Gastroesophageal sphincter (tissue), 4 donors: ENCODE measurements at regions not wholly inside any gene's neighbourhood (a gene's known extent, or its start where the extent isn't known, plus 50 kb on each side); places are given as distances from the start of the nearest gene placed in this dataset.
A peak's percentile ranks its signal among the peaks of the same experiment; 100 is the strongest.

ENCODE experiments used
- ATAC-seq: fragments of 150-250 bp; one replicate; pipeline ENCODE4 v1.9.1; 2016; ENCODE audit warnings: mild to moderate bottlenecking, moderate library complexity
- H3K27ac ChIP-seq, 4 donors: fragments of 200-600 bp; sonication (generic) in 3 of 4; 1 replicate in 3 of 4; 2 replicates in 1 of 4; pipeline ENCODE4 v1.5.1; 2016 to 2019
- H3K27me3 ChIP-seq: fragments of 200-600 bp; sonication (generic); one replicate; pipeline ENCODE4 v1.5.1; 2019
- H3K36me3 ChIP-seq, 2 donors: fragments of 200-600 bp; sonication (generic); one replicate each; pipeline ENCODE4 v1.5.1; 2019; ENCODE audit warnings: control low read depth in 1 of 2
- H3K4me1 ChIP-seq, 3 donors: fragments of 200-600 bp; sonication (generic); 1 replicate in 2 of 3; 2 replicates in 1 of 3; pipeline ENCODE4 v1.5.1; 2016 to 2019; ENCODE audit warnings: control low read depth in 2 of 3
- H3K4me3 ChIP-seq, 2 donors: fragments of 200-600 bp; sonication (generic); one replicate each; pipeline ENCODE4 v1.5.1; 2019; ENCODE audit warnings: mild to moderate bottlenecking in 1 of 2, moderate library complexity in 1 of 2
- H3K9me3 ChIP-seq, 3 donors: fragments of 200-600 bp; sonication (generic); one replicate each; pipeline ENCODE4 v1.5.1; 2017 to 2019; ENCODE audit warnings: control low read depth in 2 of 3
- CTCF ChIP-seq, 4 experiments: fragments of 200-600 bp in 2 of 4; fragments of 450-650 bp in 2 of 4; sonication (generic) in 1 of 4; IDR thresholded peaks; one replicate each; pipeline ENCODE4 v1.5.1; 2017 to 2019; ENCODE audit warnings: antibody characterized with exemption in 4 of 4, mild to moderate bottlenecking in 2 of 4, moderate library complexity in 2 of 4
- EP300 ChIP-seq: sonication (generic); formaldehyde crosslinking; IDR thresholded peaks from one replicate; pipeline ENCODE4 v1.6.1; 2017; ENCODE audit warnings: antibody characterized with exemption, mild to moderate bottlenecking
- POLR2A ChIP-seq, 2 donors: fragments of 450-650 bp; IDR thresholded peaks; one replicate each; pipeline ENCODE4 v1.6.1; 2017; ENCODE audit warnings: antibody characterized with exemption in 2 of 2, mild to moderate bottlenecking in 2 of 2, moderate library complexity in 1 of 2
- POLR2AphosphoS5 ChIP-seq: sonication (generic); formaldehyde crosslinking; IDR thresholded peaks from one replicate; pipeline ENCODE4 v1.6.1; 2017; ENCODE audit warnings: antibody characterized with exemption
- WGBS, 2 donors: methylation state at CpG; one replicate each; pipeline ENCODE4 v1.1.5; 2018; ENCODE audit warnings: low coverage in 1 of 2; 5-methylcytosine and 5-hydroxymethylcytosine counted together

- peaks cover 53% of the 10 kb centered on the region for H3K27me3 ChIP-seq
- H3K4me1 ChIP-seq, result no peaks in the 10 kb centered on the region
- no peak overlapping the region for H3K27ac ChIP-seq
- WGBS, 2 donors, result 80 to 100% methylated on average over 1 of the region's 10 CpGs
- no peak overlapping the region for H3K4me3 ChIP-seq
- H3K9me3 ChIP-seq, result peaks cover 0 to 36% (median 0%) of the 10 kb centered on the region in 3 donors
- no peak for ATAC-seq
- no peak for TF ChIP-seq POLR2A (IDR thresholded peaks at IDR 0.05)
- TF ChIP-seq CTCF (IDR thresholded peaks at IDR 0.05), result no peak
- no peak for TF ChIP-seq EP300
- no peak for TF ChIP-seq POLR2AphosphoS5
- no peaks in the 10 kb centered on the region for H3K36me3 ChIP-seq
Measured at GRCh38 chr14:104451474-104451873, 128.1 kb upstream of the C14orf180 start.

- WGBS, 2 donors, result 57 to 58% methylated on average over 9 of the region's 9 CpGs
- TF ChIP-seq POLR2AphosphoS5 (no peak), POLR2A (IDR thresholded peaks at IDR 0.05) (no peak)
- no peak for ATAC-seq
- H3K27me3 ChIP-seq, result peaks cover 78% of the 10 kb centered on the region
- no peaks in the 10 kb centered on the region for H3K36me3 ChIP-seq
- no peak overlapping the region for H3K4me3 ChIP-seq
- H3K9me3 ChIP-seq, result no peaks in the 10 kb centered on the region
- H3K27ac ChIP-seq, result no peak overlapping the region
- H3K4me1 ChIP-seq, result peaks cover 0 to 25% (median 8%) of the 10 kb centered on the region in 3 donors
Measured at GRCh38 chr14:104458845-104459244, 120.7 kb upstream of the C14orf180 start.

- Histone ChIP-seq H3K4me3 (peak overlapping the region in 1 of 2 donors; percentile 38), H3K4me1 (peaks cover 0 to 25% (median 8%) of the 10 kb centered on the region in 3 donors), H3K9me3 (no peaks in the 10 kb centered on the region), H3K27ac (no peak overlapping the region), H3K36me3 (no peaks in the 10 kb centered on the region), H3K27me3 (peaks cover 87% of the 10 kb centered on the region)
- no peak for ATAC-seq
- TF ChIP-seq CTCF (IDR thresholded peaks at IDR 0.05), result no peak
- TF ChIP-seq POLR2AphosphoS5, result no peak
- TF ChIP-seq EP300, result no peak
- TF ChIP-seq POLR2A (IDR thresholded peaks at IDR 0.05), result no peak
- 15 to 53% methylated on average over 9 to 25 of the region's 47 CpGs for WGBS, 2 donors
Measured at GRCh38 chr14:104460791-104461651, 118.5 kb upstream of the C14orf180 start.

GRCh38 chr14:104461676-104462449, 117.7 kb upstream of the C14orf180 start:
- H3K36me3 ChIP-seq, result no peaks in the 10 kb centered on the region
- H3K27me3 ChIP-seq, result peaks cover 91% of the 10 kb centered on the region
- 20% methylated on average over 2 of the region's 66 CpGs for WGBS, 2 donors
- no peak overlapping the region for H3K27ac ChIP-seq
- ATAC-seq, result no peak
- TF ChIP-seq CTCF (IDR thresholded peaks at IDR 0.05), result no peak
- TF ChIP-seq POLR2AphosphoS5, result no peak
- no peak for TF ChIP-seq EP300
- no peak for TF ChIP-seq POLR2A (IDR thresholded peaks at IDR 0.05)
- H3K4me3 ChIP-seq, result peak overlapping the region in 1 of 2 donors; percentile 38
- H3K9me3 ChIP-seq, result no peaks in the 10 kb centered on the region
- H3K4me1 ChIP-seq, result peaks cover 0 to 25% (median 8%) of the 10 kb centered on the region in 3 donors
